Osteocyte (in vitro differentiated cells): ENCODE measurements at regions not wholly inside any gene's neighbourhood (a gene's known extent, or its start where the extent isn't known, plus 50 kb on each side); places are given as distances from the start of the nearest gene placed in this dataset.

ENCODE experiments used
- DNase-seq: peaks from one replicate; pipeline ENCODE4 v3.0.0; 2021; ENCODE audit warnings: mixed read lengths; ENCODE audit not compliant: unreplicated experiment; ENCODE audit errors: extremely low spot score
- H3K27ac Mint-ChIP-seq: one replicate; pipeline ENCODE4 v1.8.0; 2021; ENCODE audit warnings: mild to moderate bottlenecking, mixed read lengths; ENCODE audit not compliant: unreplicated experiment
- H3K27me3 Mint-ChIP-seq: one replicate; pipeline ENCODE4 v1.8.0; 2021; ENCODE audit warnings: mixed read lengths; ENCODE audit not compliant: unreplicated experiment
- H3K36me3 Mint-ChIP-seq: one replicate; pipeline ENCODE4 v1.8.0; 2021; ENCODE audit warnings: mixed read lengths; ENCODE audit not compliant: unreplicated experiment
- H3K4me1 Mint-ChIP-seq: one replicate; pipeline ENCODE4 v1.8.0; 2021; ENCODE audit warnings: mixed read lengths; ENCODE audit not compliant: unreplicated experiment
- H3K4me3 Mint-ChIP-seq: one replicate; pipeline ENCODE4 v1.8.0; 2021; ENCODE audit warnings: mild to moderate bottlenecking, moderate library complexity, mixed read lengths; ENCODE audit not compliant: unreplicated experiment
- H3K9me3 Mint-ChIP-seq: one replicate; pipeline ENCODE4 v1.8.0; 2021; ENCODE audit warnings: mixed read lengths; ENCODE audit not compliant: unreplicated experiment
- TF ChIP-seq, protein P1 (sequence below): fragments of 200-600 bp; sonication (generic); IDR thresholded peaks from 2 replicates; pipeline ENCODE4 v1.5.0; 2021; ENCODE audit warnings: antibody characterized with exemption, mild to moderate bottlenecking, moderate library complexity

DNA sequence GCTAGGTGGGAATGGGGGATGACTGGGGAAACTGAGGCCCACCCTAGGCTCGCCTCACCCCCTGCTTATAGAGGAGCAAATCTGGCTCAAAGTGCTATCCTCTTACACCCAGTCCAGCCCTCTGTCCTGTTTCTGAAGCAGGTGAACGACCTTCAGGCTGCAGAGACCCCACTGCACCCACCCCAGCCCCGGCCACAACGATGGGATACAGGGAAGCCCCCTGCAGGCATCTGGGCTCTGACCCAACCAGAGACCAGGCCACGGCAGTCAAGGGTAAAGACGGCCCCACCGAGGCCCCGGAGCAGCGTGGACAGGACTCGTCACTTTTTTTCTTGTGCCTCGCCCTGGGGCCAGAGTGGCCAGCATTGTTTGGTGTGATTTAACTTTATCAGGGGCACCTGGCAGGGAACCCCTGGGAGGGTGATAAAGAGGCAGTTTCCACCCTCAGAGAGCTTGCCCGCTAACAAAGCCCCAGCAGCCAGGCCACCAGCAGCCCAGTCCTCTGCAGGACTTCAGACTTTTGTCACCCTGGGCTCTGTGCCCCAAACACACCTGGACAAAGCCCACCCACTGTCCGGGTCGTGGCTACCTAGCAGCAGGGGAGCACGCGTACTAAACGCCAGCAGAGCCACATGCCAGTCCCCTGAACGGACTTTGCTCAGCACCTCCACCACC lies 612.6 kb downstream of the TBC1D22A start:
- no peak for DNase-seq
- H3K4me3 Mint-ChIP-seq, result no peak overlapping the region
- peaks cover 10% of the 10 kb centered on the region for H3K9me3 Mint-ChIP-seq
- H3K36me3 Mint-ChIP-seq, result peaks cover 2% of the 10 kb centered on the region
- no peaks in the 10 kb centered on the region for H3K4me1 Mint-ChIP-seq
- TF ChIP-seq, protein P1, sequence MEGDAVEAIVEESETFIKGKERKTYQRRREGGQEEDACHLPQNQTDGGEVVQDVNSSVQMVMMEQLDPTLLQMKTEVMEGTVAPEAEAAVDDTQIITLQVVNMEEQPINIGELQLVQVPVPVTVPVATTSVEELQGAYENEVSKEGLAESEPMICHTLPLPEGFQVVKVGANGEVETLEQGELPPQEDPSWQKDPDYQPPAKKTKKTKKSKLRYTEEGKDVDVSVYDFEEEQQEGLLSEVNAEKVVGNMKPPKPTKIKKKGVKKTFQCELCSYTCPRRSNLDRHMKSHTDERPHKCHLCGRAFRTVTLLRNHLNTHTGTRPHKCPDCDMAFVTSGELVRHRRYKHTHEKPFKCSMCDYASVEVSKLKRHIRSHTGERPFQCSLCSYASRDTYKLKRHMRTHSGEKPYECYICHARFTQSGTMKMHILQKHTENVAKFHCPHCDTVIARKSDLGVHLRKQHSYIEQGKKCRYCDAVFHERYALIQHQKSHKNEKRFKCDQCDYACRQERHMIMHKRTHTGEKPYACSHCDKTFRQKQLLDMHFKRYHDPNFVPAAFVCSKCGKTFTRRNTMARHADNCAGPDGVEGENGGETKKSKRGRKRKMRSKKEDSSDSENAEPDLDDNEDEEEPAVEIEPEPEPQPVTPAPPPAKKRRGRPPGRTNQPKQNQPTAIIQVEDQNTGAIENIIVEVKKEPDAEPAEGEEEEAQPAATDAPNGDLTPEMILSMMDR, result no peak
- no peak overlapping the region for H3K27ac Mint-ChIP-seq
- H3K27me3 Mint-ChIP-seq, result no peaks in the 10 kb centered on the region

DNA sequence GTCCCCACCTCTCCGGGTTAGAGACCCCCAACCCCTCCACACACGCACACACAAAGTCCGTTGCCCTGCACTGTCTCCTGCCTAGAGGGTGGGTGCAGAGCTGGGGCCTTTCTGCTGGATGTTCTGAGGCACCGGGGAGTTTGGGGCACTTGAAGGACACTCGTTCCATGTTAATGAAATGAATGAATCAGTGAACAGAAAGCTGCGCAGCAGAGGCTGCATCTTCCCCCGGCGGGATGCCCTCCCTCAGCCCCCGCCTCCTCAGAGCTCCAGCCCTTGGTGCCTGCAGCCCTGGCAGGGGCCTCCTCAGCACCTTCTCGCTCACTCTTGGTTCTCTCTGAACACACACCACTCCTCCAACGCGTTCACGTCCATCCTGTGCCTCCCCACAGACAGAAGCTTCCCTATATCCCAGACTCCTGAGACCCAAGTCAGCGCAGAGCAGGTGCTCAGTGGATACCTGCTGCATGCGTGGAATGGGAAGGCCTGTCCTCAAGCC lies 611.9 kb downstream of the TBC1D22A start:
- Mint-ChIP-seq H3K4me1 (no peaks in the 10 kb centered on the region), H3K9me3 (peaks cover 10% of the 10 kb centered on the region), H3K36me3 (peaks cover 2% of the 10 kb centered on the region), H3K27me3 (no peaks in the 10 kb centered on the region), H3K4me3 (no peak overlapping the region), H3K27ac (no peak overlapping the region)
- TF ChIP-seq, protein P1, result no peak
- no peak for DNase-seq

DNA sequence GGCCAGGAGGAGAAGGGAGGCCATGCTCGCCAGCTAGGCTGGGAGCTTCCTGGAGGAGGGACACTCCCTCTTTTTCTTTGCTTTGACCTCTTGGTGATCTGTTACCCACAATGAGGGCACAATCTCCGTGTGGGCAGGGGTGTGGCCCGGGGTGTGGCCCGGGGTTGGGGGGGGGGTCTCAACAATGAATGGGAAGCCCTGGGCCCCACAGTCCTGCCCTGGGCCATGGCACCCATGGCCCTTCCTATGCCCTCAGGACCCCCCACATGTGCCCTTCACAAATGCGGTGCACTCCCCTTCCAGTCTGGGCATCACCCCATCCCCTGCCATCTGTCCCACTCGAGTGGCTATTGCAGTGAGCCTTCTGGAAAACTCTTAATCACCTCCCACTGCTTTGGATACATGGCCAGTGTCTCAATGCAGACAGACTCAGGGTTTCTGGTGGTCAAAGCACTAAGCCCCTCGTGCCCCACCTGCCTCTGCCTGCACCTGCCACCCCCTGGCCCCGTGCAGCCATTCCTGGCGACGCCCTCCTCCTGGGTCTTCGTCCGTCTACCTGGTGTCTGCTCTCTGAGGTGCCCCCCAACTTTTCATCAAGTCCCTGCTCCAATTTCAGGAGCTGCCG lies 611.3 kb downstream of the TBC1D22A start:
- Mint-ChIP-seq H3K27ac (no peak overlapping the region), H3K36me3 (peaks cover 1% of the 10 kb centered on the region), H3K4me1 (no peaks in the 10 kb centered on the region), H3K27me3 (no peaks in the 10 kb centered on the region), H3K9me3 (peaks cover 10% of the 10 kb centered on the region), H3K4me3 (no peak overlapping the region)
- TF ChIP-seq, protein P1, result no peak
- DNase-seq, result no peak

DNA sequence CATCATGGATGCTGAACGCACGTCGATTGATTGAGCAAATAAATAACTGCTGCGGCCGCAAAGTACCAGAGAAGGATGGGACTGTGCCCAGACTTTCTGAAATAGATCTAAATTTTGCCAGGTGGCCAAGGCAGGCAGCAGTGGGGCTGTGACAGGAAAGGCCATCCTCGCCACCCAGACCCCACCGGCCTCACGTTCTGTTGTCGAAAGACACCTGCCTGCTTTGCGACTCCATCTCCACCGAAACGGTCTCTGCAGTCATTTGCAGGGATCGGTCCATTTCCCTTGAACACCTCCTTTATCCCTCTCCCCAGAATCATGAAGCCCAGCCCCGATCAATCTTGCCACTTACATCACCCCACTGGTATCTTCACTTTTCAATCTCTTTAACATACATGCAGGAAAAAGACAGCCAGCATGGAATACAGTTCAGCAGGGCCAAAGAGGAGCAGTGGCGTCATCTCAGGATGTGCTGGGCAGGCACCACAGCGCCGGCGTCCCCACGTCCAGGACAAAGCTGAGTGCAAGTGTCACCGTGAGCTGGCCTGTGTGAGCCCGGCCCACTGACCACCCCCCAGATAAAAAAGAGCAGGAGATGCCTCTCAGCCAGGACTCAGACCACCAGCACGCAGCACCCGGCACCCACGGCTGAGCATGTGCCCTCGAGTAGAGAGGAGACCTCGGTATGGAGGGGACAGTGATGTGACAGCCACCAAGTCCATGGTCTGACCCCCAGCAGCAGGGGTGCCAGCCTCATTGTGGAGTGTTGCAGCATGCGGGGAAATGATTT lies 610.3 kb downstream of the TBC1D22A start:
- no peak overlapping the region for H3K27ac Mint-ChIP-seq
- TF ChIP-seq, protein P1, result no peak
- H3K4me3 Mint-ChIP-seq, result no peak overlapping the region
- H3K4me1 Mint-ChIP-seq, result no peaks in the 10 kb centered on the region
- DNase-seq, result peak; percentile 75
- no peaks in the 10 kb centered on the region for H3K27me3 Mint-ChIP-seq
- H3K36me3 Mint-ChIP-seq, result no peaks in the 10 kb centered on the region
- peaks cover 10% of the 10 kb centered on the region for H3K9me3 Mint-ChIP-seq

DNA sequence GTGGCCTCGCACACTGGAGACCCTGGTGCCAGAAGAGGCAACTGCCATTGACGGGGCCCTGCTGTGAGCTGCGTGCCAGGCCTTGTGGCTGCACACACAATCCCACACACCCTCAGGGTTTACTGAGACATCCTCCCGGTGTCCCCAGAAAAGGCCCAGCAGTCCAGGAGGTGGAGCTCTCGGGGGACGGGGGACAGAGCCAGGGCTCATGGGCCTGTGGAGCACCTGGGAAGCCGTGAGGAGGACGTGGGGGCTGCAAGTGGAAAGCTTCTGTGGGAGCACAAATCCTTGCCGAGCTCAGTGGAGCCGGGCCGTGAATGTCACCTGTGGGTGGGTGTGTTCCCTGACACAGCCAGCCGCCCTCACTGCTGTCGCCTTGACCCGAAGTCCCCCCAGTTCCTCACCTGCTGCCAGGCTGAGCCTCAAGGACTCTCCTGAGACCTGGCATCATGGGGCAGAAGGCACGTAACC lies 609.7 kb downstream of the TBC1D22A start:
- Mint-ChIP-seq H3K4me3 (no peak overlapping the region), H3K36me3 (no peaks in the 10 kb centered on the region), H3K9me3 (peaks cover 6% of the 10 kb centered on the region), H3K27ac (no peak overlapping the region), H3K4me1 (no peaks in the 10 kb centered on the region), H3K27me3 (no peaks in the 10 kb centered on the region)
- TF ChIP-seq, protein P1, result no peak
- DNase-seq, result peak; percentile 80
